MCF 10A (cell line): ENCODE measurements at regions not wholly inside any gene's neighbourhood (a gene's known extent, or its start where the extent isn't known, plus 50 kb on each side); places are given as distances from the start of the nearest gene placed in this dataset.
"Not testable (repeated sequence)": the region's sequence is repeated elsewhere in the genome, so short reads cannot be mapped to it uniquely, and the experiment has no call there.

Source experiments
- BruUV-seq: library from RNA; stranded (reverse); fragments of 400-500 nt; replicated peaks from 2 replicates; lab custom pipeline; 2021; lab: Mats Ljungman, UMichigan
- CTCF ChIA-PET: fragments of 300-600 bp; sonication (Branson Sonifier 250); formaldehyde crosslinking; extraction: SDS; loops from one replicate; lab custom pipeline; 2021; ENCODE audit warnings: antibody characterized with exemption, inconsistent platforms; lab: Yijun Ruan, JAX
- POLR2A ChIA-PET: fragments of 300-600, 350-650 bp; sonication (Branson Sonifier 250); formaldehyde crosslinking; extraction: SDS; loops from one replicate; lab custom pipeline; 2020; ENCODE audit warnings: antibody characterized with exemption, inconsistent platforms; lab: Yijun Ruan, JAX
- DNase-seq: peaks from one replicate; pipeline ENCODE4 v3.0.0-alpha.2; 2018; ENCODE audit not compliant: unreplicated experiment
- H3K27ac Mint-ChIP-seq: one replicate; pipeline ENCODE4 v1.8.0; 2022; ENCODE audit warnings: mild to moderate bottlenecking, low read depth, mixed read lengths; ENCODE audit not compliant: unreplicated experiment
- H3K27me3 Mint-ChIP-seq: one replicate; pipeline ENCODE4 v1.8.0; 2022; ENCODE audit warnings: mixed read lengths; ENCODE audit not compliant: insufficient read depth, unreplicated experiment
- H3K36me3 Mint-ChIP-seq: one replicate; pipeline ENCODE4 v1.8.0; 2022; ENCODE audit warnings: mild to moderate bottlenecking, moderate library complexity, mixed read lengths; ENCODE audit not compliant: insufficient read depth, unreplicated experiment
- H3K4me1 Mint-ChIP-seq: one replicate; pipeline ENCODE4 v1.8.0; 2022; ENCODE audit warnings: mixed read lengths; ENCODE audit not compliant: insufficient read depth, unreplicated experiment
- H3K4me3 Mint-ChIP-seq: one replicate; pipeline ENCODE4 v1.8.0; 2022; ENCODE audit warnings: mild to moderate bottlenecking, moderate library complexity, mixed read lengths; ENCODE audit not compliant: unreplicated experiment
- H3K9me3 Mint-ChIP-seq: one replicate; pipeline ENCODE4 v1.8.0; 2022; ENCODE audit warnings: mixed read lengths; ENCODE audit not compliant: unreplicated experiment
- intact Hi-C: fragments of 100-400 bp; cut with micrococcal nuclease; formaldehyde crosslinking; loops from 2 replicates; pipeline ENCODE4 v1.14.1; 2022
- TF ChIP-seq, protein P1 (sequence below): fragments of 200-600 bp; IDR thresholded peaks from one replicate; pipeline ENCODE4 v1.8.0; 2022; ENCODE audit warnings: antibody characterized with exemption, mild to moderate bottlenecking; ENCODE audit not compliant: unreplicated experiment

GRCh38 chr19:20453425-20453935, 112.1 kb downstream of the ZNF737 start:
- no peak for DNase-seq
- intact Hi-C loops, result no loop called here
- Mint-ChIP-seq H3K27me3 (no peaks in the 10 kb centered on the region), H3K36me3 (peaks cover 1% of the 10 kb centered on the region), H3K9me3 (no peaks in the 10 kb centered on the region), H3K4me3 (no peak overlapping the region), H3K4me1 (no peaks in the 10 kb centered on the region), H3K27ac (no peak overlapping the region)
- ChIA-PET CTCF (no interaction called here), POLR2A (no interaction called here)
- TF ChIP-seq, protein P1, sequence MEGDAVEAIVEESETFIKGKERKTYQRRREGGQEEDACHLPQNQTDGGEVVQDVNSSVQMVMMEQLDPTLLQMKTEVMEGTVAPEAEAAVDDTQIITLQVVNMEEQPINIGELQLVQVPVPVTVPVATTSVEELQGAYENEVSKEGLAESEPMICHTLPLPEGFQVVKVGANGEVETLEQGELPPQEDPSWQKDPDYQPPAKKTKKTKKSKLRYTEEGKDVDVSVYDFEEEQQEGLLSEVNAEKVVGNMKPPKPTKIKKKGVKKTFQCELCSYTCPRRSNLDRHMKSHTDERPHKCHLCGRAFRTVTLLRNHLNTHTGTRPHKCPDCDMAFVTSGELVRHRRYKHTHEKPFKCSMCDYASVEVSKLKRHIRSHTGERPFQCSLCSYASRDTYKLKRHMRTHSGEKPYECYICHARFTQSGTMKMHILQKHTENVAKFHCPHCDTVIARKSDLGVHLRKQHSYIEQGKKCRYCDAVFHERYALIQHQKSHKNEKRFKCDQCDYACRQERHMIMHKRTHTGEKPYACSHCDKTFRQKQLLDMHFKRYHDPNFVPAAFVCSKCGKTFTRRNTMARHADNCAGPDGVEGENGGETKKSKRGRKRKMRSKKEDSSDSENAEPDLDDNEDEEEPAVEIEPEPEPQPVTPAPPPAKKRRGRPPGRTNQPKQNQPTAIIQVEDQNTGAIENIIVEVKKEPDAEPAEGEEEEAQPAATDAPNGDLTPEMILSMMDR, result no peak
- no TSS peak for BruUV-seq

GRCh38 chr19:20444202-20444885, 121.2 kb downstream of the ZNF737 start:
- Mint-ChIP-seq H3K4me3 (no peak overlapping the region), H3K27me3 (no peaks in the 10 kb centered on the region), H3K4me1 (no peaks in the 10 kb centered on the region), H3K9me3 (no peaks in the 10 kb centered on the region), H3K36me3 (peaks cover 5% of the 10 kb centered on the region), H3K27ac (no peak overlapping the region)
- intact Hi-C loops, result no loop called here
- ChIA-PET CTCF (no interaction called here), POLR2A (interaction anchor here (0.6 kb wide), 1 partner anchor 223 kb away, joined by 3 read pairs; no protein-coding TSS in a partner anchor)
- no peak for DNase-seq
- TF ChIP-seq, protein P1, result no peak
- no TSS peak for BruUV-seq

- DNase-seq, POLR2A ChIA-PET: not testable (repeated sequence)
Observed at GRCh38 chr19:20432266-20432842, 133.2 kb downstream of the ZNF737 start.

GRCh38 chr19:20431826-20432225, 133.8 kb downstream of the ZNF737 start:
- BruUV-seq, result no TSS peak
- Mint-ChIP-seq H3K27ac (no peak overlapping the region), H3K4me3 (no peak overlapping the region), H3K27me3 (no peaks in the 10 kb centered on the region), H3K9me3 (no peaks in the 10 kb centered on the region), H3K36me3 (no peaks in the 10 kb centered on the region), H3K4me1 (no peaks in the 10 kb centered on the region)
- TF ChIP-seq, protein P1, result no peak
- intact Hi-C loops, result no loop called here
- CTCF ChIA-PET, result no interaction called here
- POLR2A ChIA-PET, result no interaction called here
- DNase-seq, result no peak

More at GRCh38 chr19:20432266-20432842, 133.2 kb downstream of the ZNF737 start:
- intact Hi-C loops, CTCF ChIA-PET, H3K4me1 Mint-ChIP-seq, H3K36me3 Mint-ChIP-seq, H3K27me3 Mint-ChIP-seq, H3K9me3 Mint-ChIP-seq, H3K27ac Mint-ChIP-seq, H3K4me3 Mint-ChIP-seq, BruUV-seq: not testable (repeated sequence)
